NB4 (cell line): ENCODE measurements at regions not wholly inside any gene's neighbourhood (a gene's known extent, or its start where the extent isn't known, plus 50 kb on each side); places are given as distances from the start of the nearest gene placed in this dataset.

Experiments
- DNase-seq: peaks from one replicate; pipeline ENCODE4 v3.0.0; 2010; ENCODE audit warnings: low read depth
- H3K4me3 ChIP-seq: one replicate; pipeline ENCODE4 v1.5.1; 2011; ENCODE audit warnings: mild to moderate bottlenecking, low read depth, low read length, moderate library complexity
- CTCF ChIP-seq: IDR thresholded peaks from one replicate; pipeline ENCODE4 v1.5.1; 2012; ENCODE audit warnings: low read depth, low read length
- MAX ChIP-seq: IDR thresholded peaks from 2 replicates; pipeline ENCODE4 v1.6.1; 2011; ENCODE audit warnings: low read depth, low read length
- MYC ChIP-seq: IDR thresholded peaks from 2 replicates; pipeline ENCODE4 v1.6.1; 2011; ENCODE audit warnings: low read depth, low read length
- POLR2A ChIP-seq: IDR thresholded peaks from 2 replicates; pipeline ENCODE4 v1.6.1; 2011; ENCODE audit warnings: mild to moderate bottlenecking; ENCODE audit not compliant: insufficient read length; ENCODE audit errors: extremely low read depth

GRCh38 chr5:74544811-74545210, 95.7 kb downstream of the ENC1 start:
- no peak overlapping the region for H3K4me3 ChIP-seq
- TF ChIP-seq CTCF = no peak
- no peak for TF ChIP-seq MYC
- no peak for TF ChIP-seq POLR2A
- no peak for TF ChIP-seq MAX
- DNase-seq = no peak

- DNase-seq = peak; percentile 9
- H3K4me3 ChIP-seq = no peak overlapping the region
- TF ChIP-seq CTCF (no peak), POLR2A (no peak)
These were observed 97.1 kb downstream of the ENC1 start for GRCh38 chr5:74543162-74543995.

GRCh38 chr5:74542482-74542881, 98.0 kb downstream of the ENC1 start:
- DNase-seq = no peak

DNA sequence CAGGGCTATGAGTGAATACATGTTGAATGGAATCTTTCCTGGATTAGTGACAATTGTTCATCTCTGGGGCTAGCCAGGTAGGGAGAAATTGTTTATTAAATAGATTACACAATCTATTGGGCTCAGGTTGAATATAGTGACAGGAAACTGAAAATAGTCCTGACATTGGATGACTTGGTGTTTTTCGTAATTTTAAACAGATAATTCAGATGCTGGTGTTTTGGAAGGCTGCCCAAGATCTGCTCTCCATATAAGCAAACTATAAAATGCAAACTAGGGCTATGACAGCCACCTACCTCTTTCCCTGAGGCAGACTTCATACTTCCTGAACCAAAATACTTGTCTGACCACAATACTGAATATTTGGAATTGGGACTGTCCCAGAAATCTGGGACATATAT, 99.1 kb downstream of the ENC1 start:
- H3K4me3 ChIP-seq = no peak overlapping the region
- TF ChIP-seq MYC (no peak), MAX (no peak), CTCF (no peak), POLR2A (no peak)
- DNase-seq = no peak

More at GRCh38 chr5:74542482-74542881, 98.0 kb downstream of the ENC1 start:
- H3K4me3 ChIP-seq = no peak overlapping the region
- TF ChIP-seq MAX = no peak
- no peak for TF ChIP-seq POLR2A
- no peak for TF ChIP-seq CTCF
- TF ChIP-seq MYC = no peak

GRCh38 chr5:74540622-74541021, 99.9 kb downstream of the ENC1 start:
- no peak for DNase-seq
- TF ChIP-seq MYC (no peak), CTCF (no peak), POLR2A (no peak), MAX (no peak)
- no peak overlapping the region for H3K4me3 ChIP-seq

GRCh38 chr5:74539986-74540385, 100.5 kb downstream of the ENC1 start:
- DNase-seq = no peak
- TF ChIP-seq CTCF (no peak), POLR2A (no peak), MYC (no peak), MAX (no peak)
- no peak overlapping the region for H3K4me3 ChIP-seq
